Adrenal gland (tissue), 9 donors: ENCODE measurements at regions not wholly inside any gene's neighbourhood (a gene's known extent, or its start where the extent isn't known, plus 50 kb on each side); places are given as distances from the start of the nearest gene placed in this dataset.

ENCODE experiments used
- DNase-seq, 7 donors: peaks; one replicate each; pipeline ENCODE4 v3.0.0-alpha.2; 2019 to 2020
- H3K27ac ChIP-seq, 5 donors: fragments of 200-600 bp; sonication (generic) in 4 of 5; 1 replicate in 3 of 5; 2 replicates in 2 of 5; pipeline versions ENCODE4 v1.5.1 to v1.8.0; 2016 to 2020; ENCODE audit warnings: mild to moderate bottlenecking in 1 of 5
- H3K27me3 ChIP-seq: fragments of 200-600 bp; 2 replicates; pipeline ENCODE4 v1.8.0; 2021
- H3K36me3 ChIP-seq, 2 donors: fragments of 200-600 bp; replicated peaks in 1 of 2; 1 replicate in 1 of 2; 2 replicates in 1 of 2; pipeline versions ENCODE4 v1.5.1 to v1.8.0; 2018 to 2022
- H3K4me1 ChIP-seq, 2 donors: fragments of 200-600 bp; replicated peaks in 1 of 2; 1 replicate in 1 of 2; 2 replicates in 1 of 2; pipeline versions ENCODE4 v1.5.1 to v1.8.0; 2018 to 2021
- H3K4me3 ChIP-seq, 4 donors: fragments of 200-600 bp; sonication (generic) in 3 of 4; one replicate each; pipeline ENCODE4 v1.5.1; 2016 to 2018
- H3K9me3 ChIP-seq, 3 donors: fragments of 200-600 bp; sonication (generic) in 1 of 3; replicated peaks in 1 of 3; 1 replicate in 2 of 3; 2 replicates in 1 of 3; pipeline versions ENCODE4 v1.5.1 to v1.8.0; 2016 to 2021
- CTCF ChIP-seq, 6 experiments: fragments of 450-650 bp in 4 of 6; fragments of 200-600 bp in 2 of 6; sonication (generic) in 1 of 6; IDR thresholded peaks; 1 replicate in 5 of 6; 2 replicates in 1 of 6; pipeline versions ENCODE4 v1.5.1 to v1.8.0; 2016 to 2021; ENCODE audit warnings: antibody characterized with exemption in 6 of 6, mild to moderate bottlenecking in 2 of 6, moderate library complexity in 1 of 6
- POLR2A ChIP-seq, 2 donors: fragments of 450-650 bp; IDR thresholded peaks; one replicate each; pipeline ENCODE4 v1.6.1; 2017; ENCODE audit warnings: antibody characterized with exemption in 2 of 2, mild to moderate bottlenecking in 2 of 2, moderate library complexity in 1 of 2
- WGBS, 4 donors: extraction: QIAGEN DNeasy Blood & Tissue Kit in 2 of 4; methylation state at CpG; one replicate each; pipeline versions ENCODE4 v1.1.5 to v1.1.7; 2013 to 2017; 5-methylcytosine and 5-hydroxymethylcytosine counted together
- intact Hi-C, 2 donors: fragments of 100-400 bp; cut with DNase I; formaldehyde crosslinking; loops; one replicate each; pipeline versions ENCODE4 v1.14.1 to v1.15.0; 2022 to 2023
- donor health status: healthy with polysubstance abuse.
- donor health status: Bipolar disorder and iron deficiency.
- donor health status: DM: yes; HTN: yes; CAD: no.
- donor health status: DM: no; HTN: no; CAD: no.
- donor health status: DM: no; HTN: no; CAD: no.

GRCh38 chr12:124514145-124514995 is 53.0 kb downstream of the NCOR2 start:
- H3K27ac ChIP-seq = peak overlapping the region in 2 of 5 donors; percentile 41 to 75
- no peak overlapping the region for H3K4me3 ChIP-seq
- DNase-seq = no peak
- H3K9me3 ChIP-seq = no peaks in the 10 kb centered on the region
- H3K27me3 ChIP-seq = no peaks in the 10 kb centered on the region
- peaks cover 54 to 84% of the 10 kb centered on the region in 2 donors for H3K4me1 ChIP-seq
- 90 to 94% (median 92%) methylated on average over 9 to 12 of the region's 12 CpGs for WGBS, 4 donors
- no peaks in the 10 kb centered on the region for H3K36me3 ChIP-seq
- intact Hi-C loops = no loop called here
- TF ChIP-seq POLR2A (IDR thresholded peaks at IDR 0.05) (no peak), CTCF (IDR thresholded peaks at IDR 0.05) (no peak)

DNA sequence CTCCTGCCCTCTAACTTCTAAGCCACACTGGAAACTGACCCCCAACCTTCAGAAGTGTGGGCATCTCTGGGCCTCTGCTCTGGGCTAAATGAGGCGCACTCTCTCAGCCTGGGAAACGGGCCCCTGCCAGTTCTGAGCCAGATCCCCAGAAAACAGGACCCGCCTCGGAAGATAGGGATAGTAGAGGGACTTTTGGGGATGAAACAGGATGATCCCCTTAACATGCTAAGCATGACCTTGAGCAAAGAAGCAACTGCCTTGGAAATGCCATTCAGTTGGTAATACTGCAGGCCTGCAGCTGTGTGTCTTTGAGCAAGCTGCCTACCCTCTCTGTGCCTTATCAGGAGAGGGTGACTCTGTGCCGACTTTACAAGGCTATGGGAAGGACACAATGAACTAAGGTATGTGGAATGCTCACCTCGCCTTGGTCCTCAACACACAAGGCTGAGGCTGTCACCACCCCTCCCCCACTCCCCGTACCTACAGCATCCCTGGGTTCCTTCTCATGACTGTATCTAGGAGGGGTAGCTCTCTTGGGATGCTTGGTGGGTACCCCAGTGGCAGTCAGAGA is 54.0 kb downstream of the NCOR2 start:
- Histone ChIP-seq H3K27me3 (no peaks in the 10 kb centered on the region), H3K36me3 (no peaks in the 10 kb centered on the region), H3K4me1 (peaks cover 55 to 86% of the 10 kb centered on the region in 2 donors), H3K4me3 (no peak overlapping the region), H3K9me3 (no peaks in the 10 kb centered on the region), H3K27ac (peak overlapping the region in 4 of 5 donors; percentile 6 to 76 (median 54))
- 69 to 84% (median 78%) methylated on average over 6 to 7 of the region's 7 CpGs for WGBS, 4 donors
- intact Hi-C loops = no loop called here
- TF ChIP-seq CTCF (IDR thresholded peaks at IDR 0.05) = no peak
- no peak for DNase-seq

- intact Hi-C loops = no loop called here
- peaks cover 51 to 86% of the 10 kb centered on the region in 2 donors for H3K4me1 ChIP-seq
- TF ChIP-seq CTCF (IDR thresholded peaks at IDR 0.05) (no peak), POLR2A (IDR thresholded peaks at IDR 0.05) (no peak)
- peak; percentile 85 to 96 (median 94) for DNase-seq
- no peaks in the 10 kb centered on the region for H3K27me3 ChIP-seq
- no peaks in the 10 kb centered on the region for H3K36me3 ChIP-seq
- H3K27ac ChIP-seq = peak overlapping the region in 4 of 5 donors; percentile 6 to 76 (median 54)
- 23 to 43% (median 28%) methylated on average over 3 to 16 of the region's 16 CpGs for WGBS, 4 donors
- no peaks in the 10 kb centered on the region for H3K9me3 ChIP-seq
- no peak overlapping the region for H3K4me3 ChIP-seq
Measured at GRCh38 chr12:124512667-124513296, 54.6 kb downstream of the NCOR2 start.

DNA sequence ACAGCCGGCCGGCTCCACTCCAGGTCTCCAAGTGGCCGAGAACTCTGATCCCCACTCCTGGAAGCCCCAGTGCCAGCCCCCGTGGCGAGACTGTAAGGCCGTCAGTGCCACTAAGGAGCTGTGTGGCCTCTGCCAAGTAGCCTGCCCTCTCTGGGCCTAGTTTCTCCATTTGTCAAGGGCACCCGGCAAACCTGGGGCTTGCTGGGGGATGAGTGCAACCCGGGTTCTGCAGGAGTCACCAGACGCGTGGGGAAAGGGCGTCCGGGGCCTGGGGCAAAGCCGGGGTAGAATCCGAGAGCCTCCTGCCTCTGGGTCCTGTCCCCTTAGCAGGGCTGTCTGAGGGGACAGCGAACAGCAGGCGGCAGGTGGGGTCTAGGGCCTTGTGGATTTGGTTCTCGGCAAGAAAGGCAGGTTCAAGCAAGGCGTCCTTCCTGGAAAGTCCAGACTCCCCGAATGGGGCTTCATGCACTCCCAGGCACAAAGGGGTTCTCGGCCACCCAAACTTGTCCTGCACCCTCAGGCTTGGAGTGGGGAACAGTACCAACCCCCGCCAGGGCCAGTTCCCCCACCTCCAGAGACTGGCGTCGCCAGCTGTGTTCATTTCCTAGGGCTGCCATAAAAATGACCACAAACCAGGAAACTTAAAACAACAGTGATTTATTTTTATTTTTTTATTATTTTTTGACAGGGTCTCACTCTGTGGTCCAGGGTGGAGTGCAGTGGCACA is 56.0 kb downstream of the NCOR2 start:
- no peak for DNase-seq
- intact Hi-C loops = no loop called here
- H3K27ac ChIP-seq = peak overlapping the region in 2 of 5 donors; percentile 76 to 84
- H3K9me3 ChIP-seq = no peaks in the 10 kb centered on the region
- TF ChIP-seq CTCF (IDR thresholded peaks at IDR 0.05) = no peak
- no peak for TF ChIP-seq POLR2A (IDR thresholded peaks at IDR 0.05)
- H3K4me1 ChIP-seq = peaks cover 43 to 86% of the 10 kb centered on the region in 2 donors
- H3K27me3 ChIP-seq = no peaks in the 10 kb centered on the region
- H3K36me3 ChIP-seq = no peaks in the 10 kb centered on the region
- WGBS, 4 donors = 87 to 93% (median 88%) methylated on average over 13 to 23 of the region's 23 CpGs
- no peak overlapping the region for H3K4me3 ChIP-seq
